ENCODE measurements at regions not wholly inside any gene's neighbourhood (a gene's known extent, or its start where the extent isn't known, plus 50 kb on each side); places are given as distances from the start of the nearest gene placed in this dataset.

DNA sequence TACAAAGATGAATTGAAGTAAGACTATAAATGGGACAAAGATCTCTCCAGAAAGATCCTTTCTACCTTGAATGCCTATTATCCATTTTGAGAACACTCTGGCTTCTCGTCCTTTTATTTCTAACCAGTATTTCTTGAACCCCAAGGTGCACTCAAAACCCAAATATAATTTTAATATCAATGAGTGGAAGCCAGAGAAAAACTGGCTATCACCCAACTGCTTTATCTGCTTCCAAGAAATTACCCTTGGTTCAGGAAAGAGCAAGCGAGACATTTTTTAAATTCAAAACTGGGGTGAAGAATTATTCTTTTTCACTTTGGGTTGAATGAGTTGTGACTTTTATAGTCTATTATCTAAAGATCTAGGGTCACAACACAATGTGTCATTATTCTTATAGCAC, 221.3 kb downstream of the PTH2R start:
- TF ChIP-seq POLR2AphosphoS5 (IDR thresholded peaks at IDR 0.05; ENCODE audit: low read depth, low read length) (no peak), TAF1 (IDR thresholded peaks at IDR 0.05; ENCODE audit: borderline replicate concordance, insufficient read depth, low read length) (no peak)
- TF ChIP-seq, protein P1, sequence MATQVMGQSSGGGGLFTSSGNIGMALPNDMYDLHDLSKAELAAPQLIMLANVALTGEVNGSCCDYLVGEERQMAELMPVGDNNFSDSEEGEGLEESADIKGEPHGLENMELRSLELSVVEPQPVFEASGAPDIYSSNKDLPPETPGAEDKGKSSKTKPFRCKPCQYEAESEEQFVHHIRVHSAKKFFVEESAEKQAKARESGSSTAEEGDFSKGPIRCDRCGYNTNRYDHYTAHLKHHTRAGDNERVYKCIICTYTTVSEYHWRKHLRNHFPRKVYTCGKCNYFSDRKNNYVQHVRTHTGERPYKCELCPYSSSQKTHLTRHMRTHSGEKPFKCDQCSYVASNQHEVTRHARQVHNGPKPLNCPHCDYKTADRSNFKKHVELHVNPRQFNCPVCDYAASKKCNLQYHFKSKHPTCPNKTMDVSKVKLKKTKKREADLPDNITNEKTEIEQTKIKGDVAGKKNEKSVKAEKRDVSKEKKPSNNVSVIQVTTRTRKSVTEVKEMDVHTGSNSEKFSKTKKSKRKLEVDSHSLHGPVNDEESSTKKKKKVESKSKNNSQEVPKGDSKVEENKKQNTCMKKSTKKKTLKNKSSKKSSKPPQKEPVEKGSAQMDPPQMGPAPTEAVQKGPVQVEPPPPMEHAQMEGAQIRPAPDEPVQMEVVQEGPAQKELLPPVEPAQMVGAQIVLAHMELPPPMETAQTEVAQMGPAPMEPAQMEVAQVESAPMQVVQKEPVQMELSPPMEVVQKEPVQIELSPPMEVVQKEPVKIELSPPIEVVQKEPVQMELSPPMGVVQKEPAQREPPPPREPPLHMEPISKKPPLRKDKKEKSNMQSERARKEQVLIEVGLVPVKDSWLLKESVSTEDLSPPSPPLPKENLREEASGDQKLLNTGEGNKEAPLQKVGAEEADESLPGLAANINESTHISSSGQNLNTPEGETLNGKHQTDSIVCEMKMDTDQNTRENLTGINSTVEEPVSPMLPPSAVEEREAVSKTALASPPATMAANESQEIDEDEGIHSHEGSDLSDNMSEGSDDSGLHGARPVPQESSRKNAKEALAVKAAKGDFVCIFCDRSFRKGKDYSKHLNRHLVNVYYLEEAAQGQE (IDR thresholded peaks at IDR 0.05; ENCODE audit: insufficient read depth in 1 of 2, low read depth in 2 of 2, low read length in 2 of 2): no peak

DNA sequence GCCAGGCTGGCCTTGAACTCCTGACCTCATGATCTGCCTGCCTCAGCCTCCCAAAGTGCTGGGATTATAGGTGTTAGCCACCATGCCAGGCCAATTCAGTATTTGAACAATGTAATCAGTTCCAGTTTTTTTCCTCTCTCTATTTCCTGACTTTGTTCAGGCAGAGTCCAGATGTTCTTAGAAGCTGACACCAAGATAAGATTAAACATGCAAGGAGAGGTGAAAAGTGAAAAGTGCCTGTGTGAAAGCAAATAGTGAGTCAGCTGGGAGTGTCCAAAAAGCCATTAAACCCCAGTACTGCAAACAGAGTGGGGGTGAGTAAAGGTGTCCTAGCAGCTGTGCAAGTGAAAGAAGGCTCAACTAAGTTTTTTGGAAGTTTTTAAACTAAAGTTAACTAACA, 231.5 kb downstream of the PTH2R start:
- TF ChIP-seq TAF1 (IDR thresholded peaks at IDR 0.05; ENCODE audit: borderline replicate concordance, insufficient read depth, low read length): no peak
- no peak for TF ChIP-seq SIN3A (IDR thresholded peaks at IDR 0.05; ENCODE audit: borderline replicate concordance, insufficient read depth, low read length)
- TF ChIP-seq POLR2AphosphoS5 (IDR thresholded peaks at IDR 0.05; ENCODE audit: low read depth, low read length): no peak
- TF ChIP-seq FOXP2 (optimal IDR thresholded peaks at IDR 0.05; ENCODE audit: borderline replicate concordance, extremely low read depth, extremely low read length, insufficient read depth): no peak
- TF ChIP-seq, protein P1 (IDR thresholded peaks at IDR 0.05; ENCODE audit: insufficient read depth in 1 of 2, low read depth in 2 of 2, low read length in 2 of 2): no peak

DNA sequence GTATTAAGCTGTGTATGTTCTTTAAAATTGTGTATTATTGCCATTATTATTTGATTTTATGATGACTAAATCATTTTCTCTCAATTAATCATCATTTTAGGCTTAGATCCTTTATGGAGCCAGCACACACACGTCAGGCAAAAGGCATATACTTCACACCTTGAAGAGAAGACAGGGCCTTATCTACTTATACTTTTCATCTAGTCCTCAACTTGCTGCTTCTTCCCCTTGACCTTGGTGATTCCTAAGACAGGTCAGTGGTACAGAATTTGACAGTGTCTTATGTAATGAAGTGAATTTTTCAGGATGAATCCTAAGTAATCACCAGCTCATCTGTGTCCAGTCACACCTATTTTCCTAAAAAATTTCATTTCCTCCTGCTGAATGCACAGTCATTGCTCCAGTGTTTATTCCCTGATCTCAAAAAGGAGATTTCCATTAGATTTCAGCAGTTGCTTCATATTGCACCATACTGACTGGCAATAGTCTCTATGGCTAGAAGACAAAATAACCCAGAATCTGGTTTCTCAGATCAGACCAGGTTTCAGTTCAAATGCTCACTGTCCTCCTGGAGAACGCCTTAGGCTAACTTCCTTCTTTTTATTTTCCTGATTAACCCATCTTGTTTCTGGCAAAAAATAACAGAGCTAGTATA, 235.7 kb downstream of the PTH2R start:
- TF ChIP-seq, protein P1 (IDR thresholded peaks at IDR 0.05; ENCODE audit: insufficient read depth in 1 of 2, low read depth in 2 of 2, low read length in 2 of 2): no peak
- TF ChIP-seq SIN3A (IDR thresholded peaks at IDR 0.05; ENCODE audit: borderline replicate concordance, insufficient read depth, low read length): no peak
- TF ChIP-seq POLR2AphosphoS5 (IDR thresholded peaks at IDR 0.05; ENCODE audit: low read depth, low read length): no peak
- no peak for TF ChIP-seq TAF1 (IDR thresholded peaks at IDR 0.05; ENCODE audit: borderline replicate concordance, insufficient read depth, low read length)
- TF ChIP-seq FOXP2 (optimal IDR thresholded peaks at IDR 0.05; ENCODE audit: borderline replicate concordance, extremely low read depth, extremely low read length, insufficient read depth): no peak

DNA sequence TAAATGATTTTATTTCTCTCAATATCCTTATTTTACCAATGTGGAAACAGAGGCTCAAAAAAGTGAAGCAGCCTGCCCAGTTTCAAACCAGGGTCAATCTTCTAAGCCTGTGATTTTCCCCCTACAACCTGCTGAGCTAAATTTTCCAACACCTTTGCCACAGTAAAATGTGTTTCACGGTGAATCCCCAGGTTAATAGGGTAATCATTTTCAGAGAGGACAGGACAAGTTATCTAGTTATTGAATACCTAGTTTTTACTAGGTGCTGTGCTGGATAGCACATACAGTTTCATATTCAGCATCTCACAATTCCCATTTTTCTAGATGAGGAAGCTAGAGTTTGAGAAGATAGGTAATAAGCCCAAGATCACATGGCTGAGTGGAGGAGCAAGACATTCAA, 236.6 kb downstream of the PTH2R start:
- no peak for TF ChIP-seq FOXP2 (optimal IDR thresholded peaks at IDR 0.05; ENCODE audit: borderline replicate concordance, extremely low read depth, extremely low read length, insufficient read depth)
- TF ChIP-seq TAF1 (IDR thresholded peaks at IDR 0.05; ENCODE audit: borderline replicate concordance, insufficient read depth, low read length): no peak
- no peak for TF ChIP-seq SIN3A (IDR thresholded peaks at IDR 0.05; ENCODE audit: borderline replicate concordance, insufficient read depth, low read length)
- TF ChIP-seq POLR2AphosphoS5 (IDR thresholded peaks at IDR 0.05; ENCODE audit: low read depth, low read length): no peak
- TF ChIP-seq, protein P1 (IDR thresholded peaks at IDR 0.05; ENCODE audit: insufficient read depth in 1 of 2, low read depth in 2 of 2, low read length in 2 of 2): no peak

DNA sequence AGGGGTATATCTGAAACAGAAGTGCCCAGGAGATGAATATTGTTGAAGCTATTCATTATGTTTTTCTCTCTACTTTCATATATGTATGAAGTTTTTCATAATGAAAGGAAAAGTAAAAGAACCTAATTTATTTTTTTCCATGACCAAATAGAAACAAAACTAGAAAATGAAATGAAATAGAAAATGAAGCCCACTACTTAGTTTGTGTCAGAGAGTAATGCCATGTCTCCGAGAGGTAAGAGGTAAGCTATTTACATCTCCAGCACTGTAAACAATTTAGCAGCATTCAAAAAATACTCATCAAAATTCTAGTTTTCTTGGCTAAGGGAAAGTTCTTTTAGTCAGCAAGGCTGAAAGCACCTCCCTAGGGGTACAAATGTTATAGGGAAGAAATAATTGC, 238.6 kb downstream of the PTH2R start:
- TF ChIP-seq, protein P1 (IDR thresholded peaks at IDR 0.05; ENCODE audit: insufficient read depth in 1 of 2, low read depth in 2 of 2, low read length in 2 of 2): no peak
- no peak for TF ChIP-seq SIN3A (IDR thresholded peaks at IDR 0.05; ENCODE audit: borderline replicate concordance, insufficient read depth, low read length)
- TF ChIP-seq FOXP2 (optimal IDR thresholded peaks at IDR 0.05; ENCODE audit: borderline replicate concordance, extremely low read depth, extremely low read length, insufficient read depth): no peak
- no peak for TF ChIP-seq TAF1 (IDR thresholded peaks at IDR 0.05; ENCODE audit: borderline replicate concordance, insufficient read depth, low read length)
- no peak for TF ChIP-seq POLR2AphosphoS5 (IDR thresholded peaks at IDR 0.05; ENCODE audit: low read depth, low read length)

All from PFSK-1 (cell line).